Lung microvascular endothelial cell (primary cell): ENCODE measurements at regions not wholly inside any gene's neighbourhood (a gene's known extent, or its start where the extent isn't known, plus 50 kb on each side); places are given as distances from the start of the nearest gene placed in this dataset.

ENCODE experiments used
- DNase-seq, 2 donors: peaks; one replicate each; pipeline versions ENCODE4 v3.0.0 to v3.0.0-alpha.2; 2010; ENCODE audit warnings: low read depth in 2 of 2

DNA sequence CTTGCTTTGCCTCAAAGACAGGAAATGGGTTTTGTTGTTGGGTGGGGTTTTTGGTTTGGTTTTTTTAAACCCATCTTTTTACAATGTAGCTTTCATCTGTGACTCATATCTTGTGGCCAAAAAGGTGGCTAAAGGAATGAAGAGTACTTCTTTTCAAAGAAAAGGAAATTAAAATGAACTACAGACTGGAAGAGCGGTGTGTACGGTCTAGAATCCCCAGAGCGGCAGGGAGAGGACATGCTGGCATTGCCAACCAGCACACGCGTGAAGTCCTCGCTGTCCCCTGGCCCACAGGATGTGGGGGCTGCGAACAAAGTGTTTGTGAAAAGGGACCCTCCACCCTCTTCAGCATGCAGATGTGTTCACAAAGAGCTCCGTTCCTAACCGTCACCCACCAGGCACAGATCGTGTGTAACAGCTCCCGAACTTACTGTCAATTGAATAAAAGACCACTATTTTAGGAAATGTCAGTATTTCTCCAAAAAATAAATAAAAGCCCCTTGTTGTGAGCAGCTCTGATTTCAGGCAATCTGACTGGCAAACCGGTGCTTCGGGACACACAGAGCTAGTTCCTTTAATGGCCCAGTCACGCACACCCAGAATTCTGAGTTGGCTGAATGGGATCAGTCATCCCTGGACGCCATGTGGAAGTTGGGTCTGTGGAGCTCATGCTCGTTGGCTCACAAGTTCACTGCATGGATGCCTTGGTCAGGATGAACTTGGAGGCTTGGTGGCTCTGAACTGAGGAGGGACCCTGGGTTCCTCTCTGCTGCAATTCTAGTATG is 602.9 kb downstream of the NPHP4 start:
- no peak for DNase-seq

DNA sequence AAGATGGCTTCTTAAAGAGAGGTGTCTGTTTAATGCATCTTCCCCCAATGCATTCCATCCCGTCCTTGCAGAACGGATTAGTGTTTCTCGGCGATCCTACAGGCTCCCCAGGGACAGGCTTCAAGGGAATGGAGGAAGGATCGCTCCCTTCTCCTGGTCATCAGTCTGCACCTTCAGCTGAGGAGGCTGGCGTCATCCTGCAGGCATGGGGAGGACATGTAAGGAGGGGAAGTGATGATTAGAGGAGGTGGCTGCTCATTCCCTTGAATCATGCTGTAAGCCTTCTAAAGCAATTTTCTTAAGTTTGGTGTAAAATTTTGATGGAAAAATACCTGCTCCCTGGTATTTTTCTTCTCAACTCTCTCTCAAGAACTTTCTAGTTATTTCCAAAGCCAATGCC is 603.6 kb downstream of the NPHP4 start:
- DNase-seq, result no peak

DNA sequence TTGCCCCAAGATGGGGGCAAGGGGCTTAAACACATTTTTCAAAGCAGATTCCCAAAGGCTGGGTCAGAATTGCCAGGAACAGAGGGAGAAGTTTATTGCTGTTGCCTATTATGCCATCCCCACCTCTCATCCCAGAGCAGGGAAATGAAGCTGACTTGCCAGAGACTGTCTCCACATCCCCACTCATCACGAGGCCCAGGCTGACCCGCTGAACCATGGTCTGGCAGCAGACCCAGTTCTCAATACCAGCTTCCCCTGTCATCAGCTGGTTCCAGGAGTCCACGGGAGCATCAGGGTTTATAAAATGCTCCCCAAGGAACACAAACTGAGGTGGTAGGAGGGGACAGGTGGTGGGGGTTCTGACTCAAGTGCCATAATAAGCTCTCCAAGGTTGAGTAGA is 605.9 kb downstream of the NPHP4 start:
- no peak for DNase-seq

DNA sequence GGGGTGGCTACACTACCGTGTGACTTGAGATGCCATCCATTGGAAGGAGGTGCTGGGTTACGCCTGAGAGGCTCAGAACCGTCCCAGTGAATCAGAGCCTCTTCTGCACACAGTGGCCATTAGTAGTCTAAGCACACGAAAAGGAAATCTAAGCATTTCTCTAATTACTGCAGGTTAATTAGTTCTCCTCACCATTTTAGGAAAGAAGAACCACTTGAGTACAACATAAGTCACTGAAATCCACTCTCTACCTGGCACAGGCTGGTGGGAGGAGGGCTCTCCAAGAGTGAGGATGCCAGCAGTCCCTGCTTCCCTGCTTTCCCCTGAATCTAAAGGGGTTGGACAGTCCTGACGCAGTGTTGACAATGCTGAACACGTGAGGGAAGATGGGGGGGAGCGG is 606.3 kb downstream of the NPHP4 start:
- no peak for DNase-seq

DNA sequence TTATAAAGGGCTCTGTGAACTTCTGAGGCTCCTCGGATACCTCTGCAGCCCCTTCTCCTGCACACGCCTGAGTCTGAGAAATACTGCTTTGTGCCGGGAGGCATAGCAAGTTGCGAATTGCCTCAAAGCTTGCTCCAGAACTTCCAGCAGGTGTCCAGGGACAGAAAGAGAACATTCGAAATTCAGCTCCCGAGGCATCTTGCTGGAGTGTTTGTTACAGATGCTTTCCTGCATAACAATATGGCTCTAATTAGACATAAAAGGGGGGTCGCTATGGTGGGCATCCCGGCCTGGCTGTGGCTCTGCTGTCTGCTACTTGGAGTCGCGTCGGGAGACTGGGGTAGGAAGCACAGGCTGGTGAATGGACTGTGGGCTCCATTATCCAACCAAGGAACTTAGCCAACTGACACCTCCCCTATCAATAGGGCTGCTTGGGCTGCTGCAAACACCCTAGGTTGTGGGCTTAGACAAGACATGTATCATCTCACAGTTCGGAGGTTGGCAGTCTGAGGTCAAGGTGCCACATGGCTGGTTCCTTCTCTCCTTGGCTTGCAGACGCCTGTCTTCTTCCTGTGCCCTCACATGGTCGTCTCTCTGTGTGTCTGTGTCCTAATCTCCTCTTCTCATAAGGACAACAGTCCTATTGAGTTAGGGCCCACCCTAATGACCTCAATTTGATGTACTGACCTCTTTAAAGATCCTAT is 607.0 kb downstream of the NPHP4 start:
- DNase-seq, result no peak

DNA sequence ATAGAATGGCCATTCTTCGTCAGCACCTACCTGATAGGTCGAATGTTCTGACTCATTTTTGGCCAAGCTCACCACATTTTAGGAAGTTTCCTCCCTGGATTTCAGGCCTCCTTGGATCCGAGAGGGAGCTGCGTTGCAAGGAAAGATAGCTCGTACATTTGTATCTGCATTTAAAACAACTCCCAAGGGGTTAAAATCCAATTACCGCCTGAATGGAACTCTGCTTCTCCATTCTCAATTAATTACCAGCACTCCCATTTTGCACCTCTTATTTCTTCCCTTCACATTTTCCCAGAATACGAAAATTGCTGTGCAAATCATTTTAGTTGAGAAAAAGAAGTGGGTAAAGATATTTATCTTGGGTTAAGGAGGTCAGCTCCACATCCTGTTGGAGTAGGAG is 610.7 kb downstream of the NPHP4 start:
- DNase-seq, result no peak

DNA sequence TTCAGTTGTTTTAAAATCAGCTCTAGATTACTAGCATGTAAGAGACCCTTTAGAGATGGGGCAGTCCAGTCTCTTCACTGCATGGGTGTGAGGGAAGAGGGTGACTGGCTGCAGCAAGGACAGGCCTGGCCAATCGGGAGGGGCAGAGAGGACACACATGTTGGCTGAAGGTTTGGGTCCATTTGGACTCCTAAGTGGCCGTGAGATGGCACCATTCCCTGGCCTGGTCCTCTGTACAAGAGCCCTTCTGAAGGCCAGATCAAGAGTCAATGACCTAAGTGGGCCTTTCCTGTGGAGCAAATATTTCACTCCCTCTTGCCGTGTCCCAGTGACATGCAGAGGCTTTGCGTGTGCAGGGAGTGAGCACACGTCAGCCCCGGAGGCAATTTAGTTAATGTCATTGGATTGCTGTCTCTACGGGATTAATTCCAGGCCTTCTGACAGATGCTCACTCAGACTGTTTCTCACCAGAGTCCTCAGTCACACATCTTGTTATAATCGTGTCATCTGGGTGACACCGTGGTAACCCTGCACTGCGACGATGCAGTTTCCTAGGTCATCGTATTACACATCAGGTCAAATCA is 613.0 kb downstream of the NPHP4 start:
- no peak for DNase-seq

DNA sequence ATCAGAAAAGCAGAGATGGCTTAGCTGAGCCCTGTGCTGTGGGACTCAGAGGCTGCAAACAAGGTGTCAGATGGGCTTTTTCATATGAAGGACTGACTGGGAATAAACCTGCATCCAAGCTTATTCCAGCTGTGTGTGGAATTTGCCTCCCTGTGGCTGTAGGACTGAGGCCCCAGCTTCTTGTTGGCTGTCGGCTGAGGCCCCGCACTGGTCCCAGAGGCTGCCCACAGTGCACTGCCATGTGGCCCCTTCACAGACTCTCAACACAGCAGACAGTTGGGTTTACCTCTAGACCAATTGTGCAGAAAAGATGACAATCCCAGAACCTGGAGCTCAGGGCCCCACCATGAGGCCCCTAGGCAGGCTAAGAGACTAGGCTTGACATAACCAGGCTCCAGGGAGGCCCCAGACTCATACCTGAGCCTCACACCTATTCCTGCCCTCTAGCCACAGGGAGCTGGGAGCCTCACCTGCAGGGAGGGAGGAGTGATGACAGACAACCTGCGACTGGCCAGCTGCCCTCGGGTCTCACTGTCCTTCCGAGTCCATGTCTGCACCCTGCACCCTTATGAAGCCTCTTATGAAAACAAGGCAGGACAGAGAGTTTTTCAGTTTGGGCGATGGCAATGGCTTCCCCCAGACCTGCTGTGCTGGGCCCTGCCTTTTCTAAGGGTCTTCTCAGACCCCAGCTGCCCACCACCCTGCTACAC is 615.5 kb downstream of the NPHP4 start:
- no peak for DNase-seq

DNA sequence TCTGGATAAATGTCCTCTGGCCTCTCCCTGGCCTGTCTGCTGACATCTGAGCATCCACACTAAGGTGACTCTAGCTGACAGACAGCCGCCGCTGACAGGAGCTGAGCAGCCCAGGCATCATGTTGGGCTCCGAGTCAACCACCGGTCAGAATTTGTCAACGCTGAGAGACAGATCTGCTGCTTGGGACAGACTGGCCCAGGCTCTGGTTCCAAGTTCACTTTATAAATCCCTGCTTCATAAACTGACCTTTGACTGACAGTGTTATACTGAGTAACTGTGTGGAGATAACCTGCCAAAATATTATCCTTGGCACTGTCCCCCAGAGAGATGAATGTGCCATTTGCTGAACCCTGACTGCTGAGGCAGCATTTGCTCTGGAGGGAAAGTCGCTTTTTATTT is 616.7 kb downstream of the NPHP4 start:
- DNase-seq, result no peak

DNA sequence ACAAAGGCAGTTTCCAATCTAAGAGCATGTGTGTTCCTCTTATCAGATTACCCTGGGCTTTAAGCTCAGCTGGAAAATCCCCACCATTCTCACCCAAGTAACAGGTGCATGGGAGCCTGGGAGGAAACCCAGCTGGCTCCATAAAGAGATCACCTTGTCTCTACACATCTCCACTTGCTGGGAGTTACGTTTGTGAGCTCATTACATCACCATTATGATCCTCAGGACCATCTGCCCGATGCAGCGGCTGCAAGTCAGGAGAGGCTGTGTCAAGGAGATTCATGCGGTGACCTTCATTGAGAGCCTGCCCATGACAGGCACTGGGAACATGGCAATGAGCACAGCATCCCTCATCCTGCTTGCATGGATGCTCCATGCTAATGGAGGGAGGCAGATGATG is 618.0 kb downstream of the NPHP4 start:
- DNase-seq, result no peak

DNA sequence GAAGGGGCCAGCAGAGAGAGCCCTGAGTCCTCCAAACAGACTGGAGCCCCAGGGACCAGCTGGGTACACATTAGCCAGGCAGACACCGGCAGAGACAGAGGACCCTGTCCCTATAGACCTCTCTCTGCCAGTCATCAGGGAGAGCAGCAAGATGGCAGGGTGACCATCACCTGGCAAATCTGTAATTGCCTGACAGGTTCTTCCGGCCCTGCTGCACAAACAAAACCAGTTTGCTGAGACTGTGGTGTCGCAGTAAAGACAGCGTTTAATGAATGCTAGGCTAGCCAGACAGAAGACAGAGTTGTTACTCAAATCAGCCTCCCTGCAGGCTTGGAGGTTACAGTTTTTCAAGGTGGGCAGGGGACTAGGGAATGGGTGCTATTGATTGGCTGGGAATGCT is 618.9 kb downstream of the NPHP4 start:
- no peak for DNase-seq

DNA sequence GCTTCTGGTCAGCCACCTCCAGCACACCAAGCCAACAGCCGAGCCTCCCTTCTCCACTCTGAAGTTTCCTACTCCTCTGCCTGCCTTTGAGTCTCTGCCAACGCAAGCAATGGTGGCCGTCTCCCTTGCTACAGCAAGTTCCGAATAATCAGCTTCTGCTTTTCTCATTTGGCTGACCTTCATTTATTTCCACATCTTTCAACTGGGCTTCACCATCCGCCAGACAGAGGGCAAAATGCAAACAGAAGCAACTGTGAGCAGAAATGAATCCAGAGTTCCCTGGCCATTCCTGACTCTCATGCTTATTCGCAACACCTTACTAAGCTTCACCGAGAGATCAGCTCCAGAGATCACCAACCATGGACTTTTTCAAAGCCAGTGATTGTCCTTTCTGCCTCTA is 621.0 kb downstream of the NPHP4 start:
- no peak for DNase-seq

DNA sequence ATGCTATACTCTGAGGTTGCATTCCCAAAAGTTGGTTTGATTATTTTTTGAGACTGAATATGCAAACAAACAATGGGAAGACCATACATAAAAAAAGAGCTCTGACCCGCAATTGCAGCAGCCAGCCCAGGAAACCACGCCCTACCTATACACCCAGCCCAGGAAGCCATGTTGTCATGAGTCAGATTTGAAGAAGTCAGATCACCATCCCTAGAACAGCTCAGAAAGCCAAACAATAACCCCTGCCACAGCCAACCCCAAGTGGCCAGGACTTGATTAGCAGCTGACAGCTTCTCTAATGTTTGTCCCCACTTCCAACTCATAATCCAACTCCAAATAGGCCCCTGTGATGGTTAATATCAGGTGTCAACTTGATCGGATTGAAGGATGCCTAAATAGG is 621.9 kb downstream of the NPHP4 start:
- no peak for DNase-seq

DNA sequence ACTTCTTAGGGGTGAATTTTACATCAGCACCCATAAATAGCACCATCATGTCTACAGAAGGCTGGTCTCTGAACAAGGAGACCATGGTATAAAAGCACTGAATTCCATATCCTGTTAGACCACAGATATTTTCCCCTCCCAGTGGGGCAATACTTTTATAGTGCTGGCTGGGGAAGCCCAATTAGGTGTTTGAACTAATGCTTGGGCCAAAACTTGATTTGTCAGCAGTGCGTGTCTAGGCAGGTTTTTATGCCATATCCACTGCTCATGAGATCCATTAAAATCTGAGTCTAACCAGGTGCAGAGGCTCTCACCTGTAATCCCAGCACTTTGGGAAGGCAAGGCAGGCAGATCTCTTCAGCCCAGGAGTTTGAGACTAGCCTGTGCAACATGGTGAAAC is 623.0 kb downstream of the NPHP4 start:
- no peak for DNase-seq

DNA sequence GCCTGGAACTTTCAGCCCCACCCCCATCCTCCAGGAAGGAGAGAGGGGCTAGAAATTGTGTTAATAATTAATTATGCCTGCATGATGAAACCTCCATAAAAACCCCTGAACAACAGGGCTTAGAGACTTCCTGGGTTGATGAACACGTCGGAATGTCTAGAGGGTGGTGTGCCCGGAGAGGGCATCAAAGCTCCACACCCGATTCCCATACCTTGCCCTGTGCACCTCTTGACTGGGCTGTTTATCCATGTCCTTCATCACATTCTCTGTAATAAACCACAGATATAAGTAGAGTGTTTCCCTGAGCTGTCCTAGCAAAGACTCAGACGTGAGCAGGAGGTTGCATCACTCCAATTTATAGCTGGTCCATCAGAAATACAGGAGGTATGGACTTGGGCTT is 624.0 kb downstream of the NPHP4 start:
- DNase-seq, result no peak

DNA sequence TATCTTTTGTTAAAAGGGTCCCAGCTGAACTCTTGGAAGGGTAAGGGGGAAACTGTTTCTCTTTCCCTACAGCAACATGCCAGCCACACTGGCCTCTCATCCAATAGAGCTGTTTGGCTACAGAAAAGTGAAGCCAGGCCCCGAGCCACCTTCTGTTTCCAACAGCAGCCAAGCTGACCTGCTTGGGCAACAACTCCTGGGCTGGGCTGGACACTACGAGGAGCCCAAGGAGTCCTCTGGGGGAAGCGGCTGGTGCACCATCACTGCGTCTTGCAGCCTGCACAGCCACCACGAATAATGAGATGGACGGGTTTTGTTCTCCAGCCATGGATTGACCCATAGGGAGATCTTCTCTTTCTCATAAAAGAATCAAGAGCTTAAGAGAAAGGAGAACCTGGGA is 624.9 kb downstream of the NPHP4 start:
- DNase-seq, result no peak

DNA sequence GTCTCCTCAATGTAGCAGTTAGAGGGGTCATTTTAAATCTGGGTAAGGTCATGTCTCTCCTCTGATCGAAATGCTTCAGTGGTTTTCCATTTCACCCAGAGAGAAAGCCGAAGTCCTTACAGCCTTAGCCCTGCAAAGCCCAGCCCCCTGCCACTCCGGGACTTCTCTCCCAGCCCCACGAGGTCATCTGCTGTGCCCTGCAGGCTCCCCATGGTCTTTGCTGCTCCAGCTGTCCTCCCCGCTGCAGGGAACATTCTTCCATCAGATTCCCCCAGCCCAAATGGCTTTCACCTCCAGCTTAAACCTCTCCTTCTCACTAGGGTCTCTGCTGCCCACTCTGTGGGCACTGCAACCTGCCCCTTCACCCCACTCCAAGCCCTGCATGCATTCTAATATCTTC is 626.5 kb downstream of the NPHP4 start:
- no peak for DNase-seq

DNA sequence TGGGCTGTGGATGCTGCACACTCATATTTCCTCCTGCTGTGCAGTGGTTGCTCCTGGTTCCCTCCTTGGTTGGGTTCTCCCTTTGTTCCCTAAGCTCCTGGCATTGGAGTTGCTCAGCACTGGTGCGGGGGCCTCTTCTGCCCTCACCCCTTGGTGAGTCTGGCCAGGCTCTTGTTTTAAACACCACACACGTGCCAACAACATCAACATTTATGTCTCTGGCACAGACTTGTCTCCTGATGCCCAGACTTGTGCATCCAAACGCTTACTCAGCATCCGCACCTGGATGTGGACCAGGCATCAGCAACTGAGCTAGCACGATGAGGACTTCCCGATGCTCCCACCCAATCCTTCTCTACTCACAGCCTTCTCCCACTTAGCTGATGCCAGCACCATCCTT is 627.6 kb downstream of the NPHP4 start:
- DNase-seq, result no peak

DNA sequence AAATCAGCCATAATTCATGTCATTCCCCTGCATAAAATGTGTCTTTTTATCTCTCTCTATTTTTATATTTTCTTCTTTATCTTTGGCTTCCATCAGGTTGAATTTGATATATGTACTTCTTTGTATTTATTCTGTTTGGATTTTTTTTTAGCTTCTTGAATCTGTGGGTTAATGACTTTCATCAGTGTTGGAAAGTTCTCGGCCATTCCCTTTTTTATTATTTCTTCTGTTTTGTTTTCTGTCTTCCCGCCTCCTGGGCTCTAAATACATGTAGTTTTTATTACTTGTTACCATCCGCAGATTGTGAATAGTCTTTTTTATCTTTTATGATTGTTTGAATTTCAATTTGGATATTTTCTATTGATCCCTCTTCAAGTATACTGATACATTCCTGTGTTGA is 637.5 kb downstream of the NPHP4 start:
- no peak for DNase-seq

DNA sequence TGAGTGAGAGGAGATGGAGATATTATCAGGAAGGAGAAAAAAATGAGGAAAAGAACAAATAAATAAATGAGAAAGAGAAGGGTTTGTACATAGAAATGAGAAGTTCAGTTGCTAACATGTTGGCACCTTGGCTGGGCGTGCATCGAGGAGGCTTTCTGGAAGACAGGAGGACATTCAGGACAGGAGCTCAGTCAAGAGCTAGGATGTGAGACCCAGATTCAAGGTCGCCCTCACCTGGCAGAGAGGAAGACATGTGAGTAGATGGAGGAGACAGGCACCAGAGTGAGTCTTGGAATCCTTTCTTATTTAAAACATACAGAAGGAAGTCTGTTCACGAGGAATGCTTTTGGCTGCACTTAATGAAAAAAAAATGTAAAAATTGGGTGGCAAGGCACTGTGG is 640.9 kb downstream of the NPHP4 start:
- no peak for DNase-seq

DNA sequence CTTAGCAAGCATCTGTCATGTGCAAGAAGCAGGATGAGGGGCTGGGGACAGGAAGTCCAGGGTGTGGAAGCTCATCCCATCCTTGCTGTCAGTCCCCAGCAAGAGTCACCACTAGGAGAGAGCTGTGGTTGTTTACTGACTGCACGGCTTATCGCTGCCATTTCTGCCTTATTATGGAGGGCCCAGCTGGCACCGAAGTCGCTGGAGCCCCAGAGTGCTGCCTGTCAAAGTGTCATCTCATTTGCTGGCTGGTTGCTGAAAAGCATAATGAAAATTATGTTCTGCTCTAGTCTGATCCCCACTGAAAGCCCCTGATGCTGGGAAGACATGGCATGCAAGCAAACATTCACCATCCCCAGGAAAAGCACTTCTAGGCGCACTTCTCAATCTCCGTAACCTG is 642.7 kb downstream of the NPHP4 start:
- no peak for DNase-seq

DNA sequence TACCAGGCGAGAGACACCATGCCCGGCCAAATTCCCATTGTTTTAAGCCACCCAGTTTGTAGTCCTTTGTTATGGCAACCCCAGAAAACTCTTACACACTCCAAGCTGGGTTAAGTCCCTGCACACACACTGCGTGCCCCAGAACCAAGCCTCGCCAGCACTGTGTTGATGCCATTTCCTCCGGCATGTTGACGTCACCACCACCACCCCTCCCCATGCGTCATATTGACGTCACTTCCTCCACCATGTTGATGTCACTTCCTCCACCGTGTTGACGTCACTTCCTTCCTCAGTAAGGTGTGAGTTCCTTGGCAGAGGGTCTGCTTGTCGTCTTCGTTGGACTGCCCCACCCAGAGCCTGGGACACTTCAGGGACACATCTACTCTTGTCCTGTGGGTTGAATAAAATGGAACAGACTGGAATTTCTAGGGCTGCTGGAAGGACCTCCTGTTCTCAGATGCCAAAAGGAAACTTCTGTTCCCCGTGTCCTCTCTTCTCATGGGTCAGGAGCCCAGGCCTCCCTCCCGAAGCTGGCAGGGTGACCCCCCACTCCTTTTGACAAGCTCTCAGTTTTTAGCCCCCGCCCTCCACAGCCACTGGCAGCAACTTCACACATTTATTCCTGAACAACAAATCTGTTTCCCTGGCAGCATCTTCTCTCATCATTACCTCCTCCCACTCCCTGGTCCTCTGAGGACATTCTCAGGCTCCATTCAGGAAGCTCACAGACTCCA is 643.3 kb downstream of the NPHP4 start:
- DNase-seq, result no peak
